K562 (cell line): ENCODE measurements at regions not wholly inside any gene's neighbourhood (a gene's known extent, or its start where the extent isn't known, plus 50 kb on each side); places are given as distances from the start of the nearest gene placed in this dataset.

Source experiments
- ATAC-seq: fragments of 200-7000 bp; cut with Tn5 transposase; 3 replicates; pipeline ENCODE4 v1.9.1; 2020; ENCODE audit warnings: moderate library complexity
- BruUV-seq: library from RNA; stranded (reverse); fragments of 400-500 nt; replicated peaks from 2 replicates; lab custom pipeline; 2021; lab: Mats Ljungman, UMichigan
- CTCF ChIA-PET: fragments of 300-600 bp; formaldehyde crosslinking; extraction: SDS; loops from one replicate; lab custom pipeline; 2021; ENCODE audit warnings: low intra/inter-chr PET ratio; lab: Yijun Ruan, JAX
- POLR2A ChIA-PET: fragments of 300-600, 350-650 bp; sonication (Branson Sonifier 250); formaldehyde crosslinking; extraction: SDS; loops from one replicate; lab custom pipeline; 2021; ENCODE audit warnings: antibody characterized with exemption, inconsistent platforms; lab: Yijun Ruan, JAX
- DNase-seq, 4 experiments: peaks; one replicate each; pipeline versions ENCODE4 v3.0.0 to v3.0.0-alpha.2; 2011 to 2018; ENCODE audit warnings: low spot score in 3 of 4, mixed read lengths in 3 of 4; ENCODE audit errors: extremely low read depth in 1 of 4
- FAIRE-seq: peaks from 2 replicates; lab custom pipeline; 2011; peaks lifted over from hg19 to GRCh38; lab: Jason Lieb, UNC
- H2AFZ ChIP-seq: 2 replicates; pipeline ENCODE4 v1.6.0; 2011; ENCODE audit warnings: low read depth, low read length, control low read depth, inconsistent platforms
- H3K27ac ChIP-seq: fragments of 200-600 bp; 3 replicates; pipeline ENCODE4 v1.8.0; 2011; ENCODE audit warnings: low read depth, mild to moderate bottlenecking, control low read depth, inconsistent platforms, low read length, moderate library complexity, mixed read lengths; ENCODE audit errors: extremely low read depth
- H3K27me3 ChIP-seq, 2 experiments: fragments of 300-600 bp in 1 of 2; 2 replicates in 1 of 2; 3 replicates in 1 of 2; pipeline versions ENCODE4 v1.6.0 to v1.8.0; 2011; ENCODE audit warnings: inconsistent platforms in 2 of 2, low read length in 2 of 2, mild to moderate bottlenecking in 1 of 2, mixed read lengths in 1 of 2, moderate library complexity in 1 of 2; ENCODE audit not compliant: control insufficient read depth in 2 of 2, insufficient read depth in 2 of 2
- H3K36me3 ChIP-seq: fragments of 300-600 bp; 3 replicates; pipeline ENCODE4 v1.8.0; 2011; ENCODE audit warnings: mild to moderate bottlenecking, low read length, inconsistent platforms; ENCODE audit not compliant: control insufficient read depth, insufficient read depth
- H3K4me1 ChIP-seq, 2 experiments: fragments of 200-600 bp in 1 of 2; replicated peaks in 1 of 2; 2 replicates in 1 of 2; 3 replicates in 1 of 2; pipeline versions ENCODE4 v1.5.1 to v1.8.0; 2011; ENCODE audit warnings: inconsistent platforms in 2 of 2, low read length in 2 of 2, mild to moderate bottlenecking in 1 of 2, mixed read lengths in 1 of 2, moderate library complexity in 1 of 2; ENCODE audit not compliant: control insufficient read depth in 2 of 2, insufficient read depth in 2 of 2
- H3K4me2 ChIP-seq: 2 replicates; pipeline ENCODE4 v1.6.1; 2011; ENCODE audit warnings: low read length, control low read depth, inconsistent platforms, mixed read lengths; ENCODE audit not compliant: insufficient read depth
- H3K4me3 ChIP-seq: fragments of 200-600 bp; sonication (generic), shearing (Covaris generic); 2 replicates; pipeline ENCODE4 v1.5.1; 2016; ENCODE audit warnings: control low read depth, inconsistent platforms
- H3K79me2 ChIP-seq: fragments of 200-600 bp; 3 replicates; pipeline ENCODE4 v1.8.0; 2011; ENCODE audit warnings: low read length, inconsistent platforms; ENCODE audit not compliant: control insufficient read depth, insufficient read depth
- H3K9ac ChIP-seq, 2 experiments: 2 replicates each; pipeline versions ENCODE4 v1.6.0 to v1.6.1; 2011; ENCODE audit warnings: low read depth in 2 of 2, low read length in 2 of 2, control low read depth in 1 of 2, inconsistent platforms in 1 of 2, mild to moderate bottlenecking in 1 of 2, mixed read lengths in 1 of 2; ENCODE audit not compliant: insufficient read depth in 1 of 2
- H3K9me1 ChIP-seq: one replicate; pipeline ENCODE4 v1.6.0; 2011; ENCODE audit warnings: inconsistent platforms, mild to moderate bottlenecking, low read length, moderate library complexity; ENCODE audit not compliant: control insufficient read depth, insufficient read depth
- H3K9me3 ChIP-seq: replicated peaks from 2 replicates; pipeline ENCODE4 v1.5.1; 2011; ENCODE audit warnings: low read depth, low read length, inconsistent platforms; ENCODE audit not compliant: control insufficient read depth, insufficient read depth
- H4K20me1 ChIP-seq: replicated peaks from 2 replicates; pipeline ENCODE4 v1.6.1; 2011; ENCODE audit warnings: low read length, inconsistent platforms, mixed read lengths; ENCODE audit not compliant: control insufficient read depth, insufficient read depth
- CHD4 ChIP-seq: fragments of 200-600 bp; sonication (generic); IDR thresholded peaks from 3 replicates; pipeline ENCODE4 v1.6.1; 2012; ENCODE audit warnings: low read depth, mild to moderate bottlenecking, mixed read lengths, low read length, inconsistent platforms; ENCODE audit not compliant: insufficient read depth, insufficient replicate concordance, poor library complexity, severe bottlenecking
- CTCF ChIP-seq, 3 experiments: IDR thresholded peaks in 2 of 3; conservative IDR thresholded peaks in 1 of 3; 2 replicates each; pipeline ENCODE4 v1.5.1; 2011 to 2012; ENCODE audit warnings: low read length in 3 of 3, mild to moderate bottlenecking in 3 of 3, control low read depth in 2 of 3, improper control_type of control experiment in 1 of 3, inconsistent platforms in 1 of 3, low read depth in 1 of 3, mixed read lengths in 1 of 3, moderate library complexity in 1 of 3; ENCODE audit not compliant: insufficient read depth in 2 of 3
- CTCFL ChIP-seq: IDR thresholded peaks from 2 replicates; pipeline ENCODE4 v1.6.1; 2011; ENCODE audit warnings: borderline replicate concordance, low read depth, mild to moderate bottlenecking, moderate library complexity, low read length; ENCODE audit not compliant: insufficient read depth, poor library complexity, severe bottlenecking
- KDM5B ChIP-seq: fragments of 200-600 bp; sonication (generic); IDR thresholded peaks from 2 replicates; pipeline ENCODE4 v1.6.1; 2012; ENCODE audit warnings: low read depth, mild to moderate bottlenecking, moderate library complexity, low read length, control low read depth, inconsistent platforms; ENCODE audit not compliant: insufficient replicate concordance
- MYBL2 ChIP-seq, 2 experiments: fragments of 450-650 bp in 1 of 2; sonication (generic) in 1 of 2; formaldehyde crosslinking in 1 of 2; IDR thresholded peaks; 2 replicates each; pipeline versions ENCODE4 v1.6.1 to v1.8.1; 2017 to 2022; ENCODE audit warnings: borderline replicate concordance in 1 of 2, inconsistent platforms in 1 of 2, low read depth in 1 of 2, mild to moderate bottlenecking in 1 of 2, missing genetic modification reagents in 1 of 2, moderate library complexity in 1 of 2
- SRSF7 ChIP-seq: fragments of 200-400 bp; formaldehyde crosslinking; optimal IDR thresholded peaks from 2 replicates; pipeline ENCODE3; 2017; ENCODE audit warnings: mild to moderate bottlenecking, low read depth, low read length
- ZFX ChIP-seq: sonication (generic); formaldehyde crosslinking; IDR thresholded peaks from 2 replicates; pipeline ENCODE4 v1.8.0; 2022; ENCODE audit warnings: mild to moderate bottlenecking, missing genetic modification reagents, moderate library complexity
- ZNF644 ChIP-seq: fragments of 200-800 bp; sonication (Bioruptor generic); IDR thresholded peaks from 2 replicates; pipeline ENCODE4 v1.6.1; 2016; ENCODE audit warnings: low read depth, missing genetic modification characterization, missing compliant biosample characterization
- ZNF785 ChIP-seq: fragments of 250-450 bp; sonication (Bioruptor Pico); IDR thresholded peaks from 2 replicates; pipeline ENCODE4 v1.4.0; 2020; ENCODE audit warnings: mild to moderate bottlenecking
- WGBS: fragments of 100-300 bp; shearing (Covaris generic); methylation state at CpG from one replicate; pipeline ENCODE4 v1.1.6; 2016; ENCODE audit warnings: low coverage, mixed read lengths; ENCODE audit not compliant: insufficient coverage; ENCODE audit errors: missing lambda C conversion rate; 5-methylcytosine and 5-hydroxymethylcytosine counted together
- in situ Hi-C: fragments of 300-500 bp; cut with MboI; formaldehyde crosslinking; loops from 4 replicates; pipeline ENCODE4 v1.15.0; 2018; ENCODE audit warnings: inconsistent platforms, mixed read lengths
- intact Hi-C: fragments of 100-400 bp; cut with micrococcal nuclease; formaldehyde crosslinking; loops from 2 replicates; pipeline ENCODE4 v1.14.2; 2022

DNA sequence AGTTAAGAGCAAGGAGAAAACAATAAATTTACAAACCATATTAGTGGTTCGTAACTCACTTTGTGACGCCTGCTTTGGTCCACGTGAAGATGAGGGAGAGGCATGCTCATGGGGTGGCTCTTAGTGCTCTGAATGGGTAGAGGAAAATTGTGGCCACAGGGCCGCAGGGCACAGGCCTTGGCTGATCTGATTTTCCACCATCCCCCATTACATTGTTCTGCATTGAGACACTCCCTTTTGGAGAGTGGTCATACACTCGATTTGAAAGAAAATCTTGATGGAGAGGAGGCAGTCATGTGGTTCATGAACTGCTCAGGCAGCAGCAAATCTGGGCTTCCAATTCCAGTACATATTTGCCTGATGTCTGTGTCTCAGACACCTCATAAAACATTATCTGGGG is 815.2 kb downstream of the UQCRFS1 start:
- FAIRE-seq (no peak), ATAC-seq (no peak), DNase-seq (no peak)
- no peak overlapping the region for H3K27ac ChIP-seq
- H3K4me1 ChIP-seq, result no peaks in the 10 kb centered on the region; a peak in 2 of 5 replicates
- in situ Hi-C loops, result no loop called here
- H3K4me2 ChIP-seq, result no peak overlapping the region
- intact Hi-C loops, result no loop called here
- WGBS, result 9% methylated on average over 5 of the region's 5 CpGs
- ChIA-PET POLR2A (no interaction called here), CTCF (no interaction called here)
- no peak overlapping the region for H2AFZ ChIP-seq
- H3K9me1 ChIP-seq, result no peaks in the 10 kb centered on the region
- no peak overlapping the region for H3K9ac ChIP-seq
- H3K79me2 ChIP-seq, result no peaks in the 10 kb centered on the region
- no peaks in the 10 kb centered on the region for H3K9me3 ChIP-seq
- no peak overlapping the region for H3K4me3 ChIP-seq
- no peaks in the 10 kb centered on the region for H3K36me3 ChIP-seq
- 0 out of 2 replicates have a peak, but pooled peaks cover 3% of the 10 kb centered on the region for H4K20me1 ChIP-seq
- BruUV-seq, result no TSS peak
- H3K27me3 ChIP-seq, result peaks cover 0 to 5% of the 10 kb centered on the region in 2 experiments; a peak in 2 of 5 replicates
- TF ChIP-seq KDM5B (no peak), CTCFL (no peak), CTCF (IDR thresholded peaks at IDR 0.05 in 2 of 3, conservative IDR thresholded peaks at IDR 0.05 in 1 of 3; ENCODE audit: insufficient read depth in 2 of 3, low read depth in 1 of 3, low read length in 3 of 3) (no peak), SRSF7 (no peak), ZNF644 (no peak), ZFX (CRISPR knock-in tag) (no peak), ZNF785 (CRISPR knock-in tag) (no peak), MYBL2 (IDR thresholded peaks at IDR 0.05; ENCODE audit: low read depth) (no peak), MYBL2 (CRISPR knock-in tag; IDR thresholded peaks at IDR 0.05; ENCODE audit: borderline replicate concordance) (no peak), CHD4 (no peak)
